HTR-8/SVneo (cell line): ENCODE measurements at regions not wholly inside any gene's neighbourhood (a gene's known extent, or its start where the extent isn't known, plus 50 kb on each side); places are given as distances from the start of the nearest gene placed in this dataset.

Source experiments
- DNase-seq: peaks from one replicate; pipeline ENCODE4 v3.0.0; 2011; ENCODE audit warnings: low spot score, mixed read lengths; ENCODE audit not compliant: insufficient read length
- FAIRE-seq: peaks from 2 replicates; lab custom pipeline; 2011; peaks lifted over from hg19 to GRCh38; lab: Jason Lieb, UNC

DNA sequence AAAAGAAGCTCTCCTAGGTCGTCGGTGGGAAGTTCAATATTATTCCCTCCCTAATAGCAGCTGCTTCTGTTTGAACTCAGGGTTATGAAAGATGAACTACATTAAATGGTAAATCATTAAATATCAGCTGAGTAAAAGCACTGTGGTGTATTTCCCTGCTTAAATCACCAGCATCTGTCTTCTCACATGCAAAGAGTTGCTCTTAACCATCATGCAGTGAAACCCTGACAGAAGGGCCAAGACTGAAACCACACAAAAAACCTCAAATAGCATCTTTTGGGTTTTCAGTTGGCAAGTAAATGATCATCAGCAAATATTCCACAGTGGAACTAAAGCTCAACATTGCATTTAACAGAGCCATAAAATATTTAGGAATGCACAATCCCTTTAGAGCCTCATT, 380.0 kb upstream of the ADGRL2 start:
- DNase-seq: no peak
- FAIRE-seq: no peak

- FAIRE-seq: no peak
- DNase-seq: peak; percentile 15
These were observed 386.2 kb upstream of the ADGRL2 start for GRCh38 chr1:81414488-81415015.

GRCh38 chr1:81412954-81413353, 387.8 kb upstream of the ADGRL2 start:
- FAIRE-seq (no peak), DNase-seq (no peak)

DNA sequence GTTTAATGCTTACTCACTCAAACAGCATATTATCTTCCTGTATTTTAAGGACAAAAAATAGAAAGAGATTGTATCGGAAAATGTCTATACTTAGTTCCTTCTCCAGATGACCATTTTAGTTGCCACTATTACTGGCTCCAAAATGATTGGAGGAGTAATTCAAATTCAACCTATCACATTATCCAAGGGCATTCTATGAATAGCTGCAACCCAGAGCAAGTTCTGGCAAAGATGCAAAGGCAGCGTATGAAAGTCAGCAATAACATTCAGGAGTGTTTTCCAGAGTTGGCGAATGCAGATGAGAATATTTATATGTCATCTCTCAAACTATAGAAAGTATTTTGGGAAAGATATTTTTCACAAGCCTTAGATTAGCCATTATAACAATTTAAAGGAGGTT, 389.8 kb upstream of the ADGRL2 start:
- FAIRE-seq (no peak), DNase-seq (no peak)

- FAIRE-seq: no peak
- no peak for DNase-seq
These were observed 390.4 kb upstream of the ADGRL2 start for GRCh38 chr1:81410351-81410750.

GRCh38 chr1:81409780-81410274, 390.9 kb upstream of the ADGRL2 start:
- DNase-seq (no peak), FAIRE-seq (no peak)

- DNase-seq: no peak
These were observed 391.5 kb upstream of the ADGRL2 start for GRCh38 chr1:81409262-81409661.

DNA sequence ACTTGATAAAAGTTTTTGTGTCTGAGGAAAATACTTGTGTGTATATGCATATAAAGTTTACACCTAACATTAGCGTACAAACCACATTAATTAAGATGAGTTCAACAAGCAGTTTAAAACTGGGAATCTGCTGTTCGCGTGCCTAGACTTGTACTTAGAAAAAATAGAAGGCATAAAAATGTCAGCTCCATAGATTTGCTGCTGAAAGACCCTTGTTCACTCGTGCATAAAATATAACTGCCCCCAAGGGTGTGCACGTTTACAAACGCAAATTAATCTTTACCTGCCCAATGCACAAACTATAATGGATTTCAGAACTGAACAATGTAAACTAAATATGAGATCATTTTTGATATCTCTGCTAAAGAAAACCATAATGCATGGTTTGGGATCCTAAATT, 392.3 kb upstream of the ADGRL2 start:
- FAIRE-seq (no peak), DNase-seq (no peak)

More at GRCh38 chr1:81409262-81409661, 391.5 kb upstream of the ADGRL2 start:
- FAIRE-seq: no peak

DNA sequence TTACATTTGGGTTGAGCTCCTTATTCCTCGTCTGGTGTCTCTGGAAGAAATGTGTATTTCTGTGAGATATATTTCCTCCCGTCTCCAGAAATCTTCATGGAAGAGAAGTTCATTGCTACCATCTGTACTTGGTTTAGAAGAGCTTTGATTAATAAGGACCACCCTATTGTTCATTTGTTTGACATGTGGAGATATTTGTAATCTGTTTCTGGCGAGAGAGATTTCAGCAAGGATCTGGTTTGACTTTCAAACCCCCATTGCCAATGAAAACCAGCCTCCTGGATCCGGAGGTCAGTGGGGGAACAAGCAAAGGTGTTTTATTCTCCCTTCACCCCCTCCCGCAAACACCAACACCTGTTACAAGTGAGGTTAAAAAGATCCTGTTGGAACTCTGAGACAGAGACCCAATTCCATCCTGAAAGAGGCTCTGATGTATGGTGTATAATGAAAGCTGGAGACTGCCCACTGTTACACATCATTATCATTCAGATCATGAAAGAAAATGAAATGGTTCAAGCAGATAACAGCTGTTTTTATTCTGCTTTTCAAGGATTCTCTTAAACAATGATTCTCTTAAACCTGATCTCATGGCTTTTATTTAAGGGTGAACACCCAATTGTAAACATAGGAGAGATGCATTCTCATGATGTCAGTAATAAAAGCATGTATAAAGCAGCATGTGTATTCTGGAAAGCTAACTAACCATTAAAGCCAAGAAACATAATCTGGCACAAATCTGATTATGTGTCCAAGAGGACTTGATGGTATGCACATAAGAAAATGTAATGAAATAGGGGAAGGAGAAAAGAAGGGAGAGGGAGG, 393.5 kb upstream of the ADGRL2 start:
- no peak for FAIRE-seq
- DNase-seq: no peak

- no peak for DNase-seq
These were observed 394.3 kb upstream of the ADGRL2 start for GRCh38 chr1:81406292-81406999.

DNA sequence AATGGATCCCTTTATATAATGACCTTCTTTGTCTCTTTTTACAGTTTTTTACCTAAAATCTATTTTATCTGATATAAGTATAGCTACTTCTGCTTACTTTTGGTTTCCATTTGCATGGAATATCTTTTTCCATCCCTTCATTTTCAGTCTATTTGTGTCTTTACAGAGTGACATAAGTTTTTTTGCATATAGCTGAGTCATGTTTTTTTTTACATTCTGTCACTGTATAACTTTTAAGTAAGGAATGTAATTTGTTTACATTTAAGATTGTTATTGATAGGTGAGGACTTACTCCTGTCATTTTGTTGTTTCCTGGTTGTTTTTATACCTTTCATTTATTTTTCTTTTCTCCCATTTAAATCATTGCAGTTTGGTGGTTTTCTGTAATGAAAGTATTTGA, 402.7 kb upstream of the ADGRL2 start:
- DNase-seq: no peak
- FAIRE-seq: no peak

More at GRCh38 chr1:81406292-81406999, 394.3 kb upstream of the ADGRL2 start:
- no peak for FAIRE-seq

DNA sequence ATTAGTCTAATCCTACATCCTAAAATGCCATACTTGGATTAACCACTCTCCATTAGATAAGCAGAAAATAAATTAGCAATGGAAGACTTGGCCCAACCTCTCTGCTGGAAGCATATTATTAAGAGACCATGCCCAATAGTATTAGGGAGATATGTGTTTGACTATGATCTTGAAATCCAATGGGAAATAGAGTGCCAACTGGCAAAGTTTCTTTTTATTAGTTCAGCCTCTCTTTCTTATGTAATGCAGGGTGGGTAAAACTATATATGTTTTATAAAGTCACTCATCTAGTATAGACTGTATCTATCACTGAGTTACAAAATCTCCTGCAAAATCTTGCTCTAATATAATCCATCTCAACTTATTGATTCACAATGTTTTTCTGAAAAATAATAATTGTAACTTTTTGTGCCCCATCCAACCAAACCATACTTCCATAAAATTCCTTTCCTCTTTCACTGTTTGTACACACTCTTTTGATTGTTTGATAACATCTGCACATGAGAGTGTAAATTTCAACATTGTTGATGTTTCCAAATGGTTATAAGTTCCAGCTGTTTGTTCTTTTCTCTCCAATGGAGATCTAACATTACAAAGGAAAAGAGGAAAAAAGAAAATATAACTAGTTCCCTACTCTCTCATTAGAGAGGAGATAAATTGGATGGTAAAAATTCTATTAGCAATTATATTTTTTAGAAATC, 408.1 kb upstream of the ADGRL2 start:
- no peak for DNase-seq
- no peak for FAIRE-seq

DNA sequence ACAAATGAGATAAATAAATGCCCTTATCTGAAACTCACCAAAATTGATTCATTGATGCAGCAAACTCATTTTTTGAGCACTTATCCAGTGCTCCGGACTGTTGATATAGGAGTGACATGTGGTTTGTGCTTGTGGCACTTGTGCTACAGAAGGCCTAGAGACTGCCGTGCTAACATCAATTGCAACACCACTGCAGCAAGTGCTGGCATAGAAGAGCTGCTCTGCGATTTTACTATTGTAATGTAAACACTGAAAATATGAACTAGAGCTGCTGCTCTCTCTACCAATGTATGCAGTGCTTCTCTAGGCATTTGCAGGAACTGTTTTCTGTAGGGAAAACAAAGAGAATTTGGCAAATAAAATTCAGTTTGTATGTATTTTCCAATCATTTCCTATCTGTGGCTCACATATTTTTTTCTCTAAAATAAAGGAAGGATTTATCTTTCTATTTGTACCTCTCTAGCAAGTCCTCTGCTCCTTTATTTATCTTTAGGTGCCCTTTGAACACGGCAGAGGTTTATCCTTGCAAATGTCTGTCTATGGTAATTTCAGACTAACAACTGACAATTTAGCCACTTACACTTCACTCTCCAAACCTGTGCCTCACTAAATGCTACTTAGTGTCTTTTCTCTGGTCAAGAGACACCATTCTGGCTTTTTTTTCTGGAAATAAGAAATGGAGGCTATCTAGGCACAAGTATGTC, 409.5 kb upstream of the ADGRL2 start:
- DNase-seq (no peak), FAIRE-seq (peak; percentile 77)

DNA sequence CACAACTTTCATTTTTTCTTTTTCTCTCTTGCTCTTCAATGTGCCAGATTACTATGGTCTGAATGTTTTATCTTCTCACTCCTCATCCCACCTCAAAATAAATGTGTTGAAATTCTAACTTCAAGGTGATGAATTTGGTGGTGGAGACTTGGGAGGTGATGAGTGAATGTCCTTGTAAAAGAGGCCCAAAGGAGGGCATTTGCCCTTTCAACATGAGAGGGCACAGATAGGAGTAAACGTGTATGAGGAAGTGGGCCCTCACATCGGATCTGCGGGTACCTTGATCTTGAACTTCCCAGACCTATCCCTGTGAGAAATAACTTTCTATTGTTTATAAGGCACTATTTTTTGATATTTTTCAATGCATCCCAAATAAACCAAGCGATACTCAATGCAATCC, 412.3 kb upstream of the ADGRL2 start:
- no peak for DNase-seq
- no peak for FAIRE-seq

- FAIRE-seq (no peak), DNase-seq (no peak)
These were observed 413.3 kb upstream of the ADGRL2 start for GRCh38 chr1:81387446-81387845.

DNA sequence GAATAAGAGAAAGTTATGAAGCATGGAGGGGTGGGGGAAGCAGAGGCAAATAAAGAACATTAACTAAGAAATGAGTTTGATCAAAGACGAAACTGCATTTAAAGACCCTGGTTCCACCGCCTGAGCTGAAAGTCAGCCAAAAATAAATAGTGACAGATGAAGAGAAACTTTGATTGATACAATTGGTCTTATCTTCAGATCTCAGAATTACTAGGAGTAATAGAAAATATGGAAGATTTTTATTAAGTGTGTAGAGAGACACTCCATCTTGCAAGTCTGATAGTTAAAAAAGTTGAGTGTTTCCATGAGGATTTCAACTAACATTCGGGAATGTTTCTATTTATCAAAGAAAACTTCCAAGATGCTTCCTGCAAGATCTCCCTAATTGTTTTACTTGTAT, 418.2 kb upstream of the ADGRL2 start:
- FAIRE-seq (no peak), DNase-seq (no peak)

DNA sequence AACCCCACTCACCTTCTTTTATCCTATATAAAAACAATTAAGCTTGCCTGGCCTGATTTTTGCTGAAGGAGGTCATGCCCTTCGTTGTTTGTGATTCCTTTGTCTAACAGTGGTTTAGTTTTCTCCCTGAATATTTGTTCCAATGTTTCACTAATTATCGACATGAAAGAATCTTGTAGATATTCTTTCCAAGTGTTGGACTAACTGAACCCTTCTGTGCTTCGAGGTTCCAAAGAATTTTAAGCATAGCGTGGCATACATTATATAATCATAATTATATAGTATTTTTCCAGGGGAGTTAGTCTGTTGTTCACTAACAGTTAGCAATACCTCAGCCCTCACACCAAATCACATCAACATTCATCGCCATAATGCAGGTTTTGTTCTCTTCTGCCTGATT, 418.9 kb upstream of the ADGRL2 start:
- DNase-seq (no peak), FAIRE-seq (no peak)

GRCh38 chr1:81380436-81380835, 420.3 kb upstream of the ADGRL2 start:
- FAIRE-seq (no peak), DNase-seq (no peak)

DNA sequence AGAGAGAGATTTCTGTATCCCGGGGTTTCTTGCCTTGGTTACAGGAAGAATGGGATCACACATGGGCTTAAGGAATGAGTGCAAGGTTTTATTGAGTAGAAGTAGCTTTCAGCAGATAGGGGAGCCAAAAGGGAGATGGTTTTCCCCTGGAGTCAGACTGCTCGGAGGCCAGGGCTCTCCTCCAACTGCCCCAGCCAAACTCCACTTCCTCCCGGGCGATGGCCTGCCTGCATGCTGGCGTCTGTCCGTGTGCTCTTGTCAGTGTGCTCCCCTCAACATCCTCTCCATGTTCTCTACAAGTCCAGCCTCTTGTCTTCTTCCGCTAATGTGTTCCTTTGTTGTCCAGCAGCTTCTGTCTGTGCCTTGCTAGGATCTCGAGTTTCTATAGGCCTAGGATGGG, 421.3 kb upstream of the ADGRL2 start:
- DNase-seq (no peak), FAIRE-seq (no peak)

GRCh38 chr1:81377406-81377805, 423.3 kb upstream of the ADGRL2 start:
- DNase-seq (no peak), FAIRE-seq (no peak)
